H1 (cell line): ENCODE measurements at regions not wholly inside any gene's neighbourhood (a gene's known extent, or its start where the extent isn't known, plus 50 kb on each side); places are given as distances from the start of the nearest gene placed in this dataset.

Experiments used
- CTCF ChIA-PET: fragments of 300-600 bp; sonication (Branson Sonifier 250); formaldehyde crosslinking; loops from one replicate; lab custom pipeline; 2021; ENCODE audit not compliant: partially characterized antibody; lab: Charles Lee
- POLR2A ChIA-PET: fragments of 300-600 bp; sonication (Branson Sonifier 250); formaldehyde crosslinking; loops from one replicate; lab custom pipeline; 2021; ENCODE audit warnings: inconsistent platforms; ENCODE audit not compliant: partially characterized antibody; lab: Charles Lee
- DNase-seq, 2 experiments: peaks; one replicate each; pipeline versions ENCODE4 v3.0.0 to v3.0.0-alpha.2; 2010 to 2022; ENCODE audit warnings: low spot score in 2 of 2, low read depth in 1 of 2, mixed read lengths in 1 of 2
- FAIRE-seq: peaks from 2 replicates; lab custom pipeline; 2011; peaks lifted over from hg19 to GRCh38; lab: Jason Lieb, UNC
- H2AFZ ChIP-seq: 2 replicates; pipeline ENCODE4 v1.8.1; 2012; ENCODE audit warnings: low read length, inconsistent platforms
- H2AK5ac ChIP-seq: 2 replicates; pipeline ENCODE4 v1.6.1; 2013; ENCODE audit warnings: low read depth, low read length
- H2BK120ac ChIP-seq: replicated peaks from 2 replicates; pipeline ENCODE3; 2013; ENCODE audit warnings: low read depth, low read length, inconsistent platforms
- H2BK12ac ChIP-seq: 2 replicates; pipeline ENCODE4 v1.6.1; 2013; ENCODE audit warnings: low read depth, low read length
- H2BK15ac ChIP-seq: 2 replicates; pipeline ENCODE4 v1.6.1; 2013; ENCODE audit warnings: low read length
- H2BK20ac ChIP-seq: 2 replicates; pipeline ENCODE4 v1.6.1; 2013; ENCODE audit warnings: low read length
- H2BK5ac ChIP-seq: 2 replicates; pipeline ENCODE4 v1.6.1; 2013; ENCODE audit warnings: low read depth, low read length
- H3K14ac ChIP-seq: 2 replicates; pipeline ENCODE4 v1.6.1; 2013; ENCODE audit warnings: inconsistent platforms; ENCODE audit not compliant: insufficient read length
- H3K18ac ChIP-seq: 2 replicates; pipeline ENCODE4 v1.6.1; 2013; ENCODE audit warnings: low read length; ENCODE audit errors: extremely low read depth
- H3K23ac ChIP-seq: 2 replicates; pipeline ENCODE4 v1.6.1; 2013; ENCODE audit warnings: inconsistent platforms; ENCODE audit not compliant: insufficient read length
- H3K23me2 ChIP-seq: 2 replicates; pipeline ENCODE4 v1.6.1; 2013; ENCODE audit warnings: low read depth, low read length
- H3K27ac ChIP-seq: 2 replicates; pipeline ENCODE4 v1.6.1; 2011; ENCODE audit warnings: low read depth, low read length, inconsistent platforms
- H3K27me3 ChIP-seq, 4 experiments: replicated peaks in 1 of 4; 1 replicate in 1 of 4; 2 replicates in 3 of 4; pipeline versions ENCODE4 v1.6.1 to v1.8.1; 2011 to 2013; ENCODE audit warnings: low read length in 3 of 4, mild to moderate bottlenecking in 3 of 4, inconsistent platforms in 2 of 4, mixed read lengths in 2 of 4, moderate library complexity in 1 of 4; ENCODE audit not compliant: control insufficient read depth in 3 of 4, insufficient read depth in 3 of 4; ENCODE audit errors: extremely low read depth in 1 of 4
- H3K36me3 ChIP-seq, 4 experiments: 2 replicates each; pipeline versions ENCODE4 v1.6.1 to v1.8.1; 2011 to 2013; ENCODE audit warnings: mild to moderate bottlenecking in 4 of 4, low read length in 3 of 4, moderate library complexity in 2 of 4, control low read depth in 1 of 4, inconsistent platforms in 1 of 4; ENCODE audit not compliant: insufficient read depth in 4 of 4, control insufficient read depth in 2 of 4
- H3K4ac ChIP-seq: replicated peaks from 2 replicates; pipeline ENCODE3; 2013; ENCODE audit warnings: low read length, low read depth, mixed read lengths, inconsistent platforms; ENCODE audit not compliant: insufficient read length
- H3K4me1 ChIP-seq, 4 experiments: replicated peaks in 1 of 4; 1 replicate in 1 of 4; 2 replicates in 3 of 4; pipeline versions ENCODE4 v1.6.1 to v1.8.1; 2011 to 2013; ENCODE audit warnings: low read length in 3 of 4, inconsistent platforms in 2 of 4, mixed read lengths in 1 of 4; ENCODE audit not compliant: insufficient read depth in 4 of 4, control insufficient read depth in 3 of 4
- H3K4me2 ChIP-seq, 2 experiments: 2 replicates each; pipeline versions ENCODE4 v1.6.1 to v1.8.1; 2011 to 2013; ENCODE audit warnings: low read depth in 2 of 2, low read length in 2 of 2, control low read depth in 1 of 2, inconsistent platforms in 1 of 2, mild to moderate bottlenecking in 1 of 2; ENCODE audit not compliant: insufficient read depth in 1 of 2
- H3K4me3 ChIP-seq, 4 experiments: fragments of 200-600, 300-600 bp in 1 of 4; sonication (generic), shearing (Covaris generic), sonication (Bioruptor Twin) in 1 of 4; 2 replicates each; pipeline versions ENCODE4 v1.5.1 to v1.8.1; 2011 to 2016; ENCODE audit warnings: low read length in 4 of 4, low read depth in 3 of 4, control low read depth in 2 of 4, inconsistent platforms in 2 of 4, mild to moderate bottlenecking in 2 of 4, mixed read lengths in 1 of 4, moderate library complexity in 1 of 4; ENCODE audit not compliant: insufficient read depth in 2 of 4; ENCODE audit errors: extremely low read depth in 1 of 4
- H3K56ac ChIP-seq: replicated peaks from 2 replicates; pipeline ENCODE3; 2013; ENCODE audit warnings: low read depth, mild to moderate bottlenecking, mixed read lengths, low read length, inconsistent platforms; ENCODE audit not compliant: insufficient read length
- H3K79me1 ChIP-seq: 2 replicates; pipeline ENCODE4 v1.6.1; 2013; ENCODE audit warnings: low read depth, low read length, control low read depth
- H3K79me2 ChIP-seq, 2 experiments: 2 replicates each; pipeline versions ENCODE4 v1.6.1 to v1.8.1; 2012 to 2013; ENCODE audit warnings: low read length in 2 of 2, mild to moderate bottlenecking in 2 of 2, inconsistent platforms in 1 of 2; ENCODE audit not compliant: insufficient read depth in 2 of 2, control insufficient read depth in 1 of 2
- H3K9ac ChIP-seq, 4 experiments: replicated peaks in 1 of 4; 1 replicate in 1 of 4; 2 replicates in 3 of 4; pipeline versions ENCODE4 v1.6.1 to v1.8.1; 2011 to 2013; ENCODE audit warnings: low read depth in 3 of 4, low read length in 3 of 4, control low read depth in 2 of 4, mild to moderate bottlenecking in 2 of 4, moderate library complexity in 2 of 4, inconsistent platforms in 1 of 4; ENCODE audit errors: extremely low read depth in 1 of 4
- H3K9me3 ChIP-seq, 2 experiments: 2 replicates each; pipeline versions ENCODE4 v1.6.1 to v1.8.1; 2012 to 2013; ENCODE audit warnings: mild to moderate bottlenecking in 2 of 2, moderate library complexity in 2 of 2, control low read depth in 1 of 2, inconsistent platforms in 1 of 2, low read depth in 1 of 2, low read length in 1 of 2, mixed read lengths in 1 of 2; ENCODE audit not compliant: insufficient read depth in 2 of 2
- H4K20me1 ChIP-seq, 2 experiments: replicated peaks in 1 of 2; 2 replicates each; pipeline versions ENCODE3 to v1.8.1; 2011 to 2013; ENCODE audit warnings: inconsistent platforms in 2 of 2, low read length in 2 of 2, mild to moderate bottlenecking in 1 of 2; ENCODE audit not compliant: insufficient read depth in 2 of 2, control insufficient read depth in 1 of 2
- H4K5ac ChIP-seq: 2 replicates; pipeline ENCODE4 v1.6.1; 2013; ENCODE audit warnings: low read length, low read depth, mixed read lengths, inconsistent platforms; ENCODE audit not compliant: insufficient read length
- H4K8ac ChIP-seq: 2 replicates; pipeline ENCODE4 v1.8.0; 2013; ENCODE audit warnings: mild to moderate bottlenecking, moderate library complexity, low read length, inconsistent platforms; ENCODE audit not compliant: insufficient read depth; ENCODE audit errors: extremely low read depth
- H4K91ac ChIP-seq: replicated peaks from 2 replicates; pipeline ENCODE3; 2013; ENCODE audit warnings: low read length, mixed read lengths, inconsistent platforms; ENCODE audit not compliant: insufficient read length
- BACH1 ChIP-seq: IDR thresholded peaks from 2 replicates; pipeline ENCODE4 v1.6.1; 2012; ENCODE audit warnings: low read length, improper control_type of control experiment
- BCL11A ChIP-seq, 2 experiments: IDR thresholded peaks; one replicate each; pipeline ENCODE4 v1.6.1; 2011; ENCODE audit warnings: low read depth in 2 of 2, low read length in 2 of 2, mild to moderate bottlenecking in 2 of 2
- CEBPB ChIP-seq: IDR thresholded peaks from 2 replicates; pipeline ENCODE4 v1.6.1; 2012; ENCODE audit warnings: low read depth, low read length
- JUND ChIP-seq: IDR thresholded peaks from 2 replicates; pipeline ENCODE4 v1.6.1; 2011; ENCODE audit warnings: mild to moderate bottlenecking, improper control_type of control experiment, low read length
- MAFK ChIP-seq: IDR thresholded peaks from 2 replicates; pipeline ENCODE4 v1.6.1; 2012; ENCODE audit warnings: low read depth, mild to moderate bottlenecking, improper control_type of control experiment, low read length
- RNF2 ChIP-seq: fragments of 200-900, 300-1000 bp; sonication (generic); IDR thresholded peaks from 2 replicates; pipeline ENCODE4 v1.7.1; 2016; ENCODE audit warnings: borderline replicate concordance, low read depth, mild to moderate bottlenecking, antibody characterized with exemption, low read length; ENCODE audit not compliant: poor library complexity, severe bottlenecking; ENCODE audit errors: missing control alignments
- SIRT6 ChIP-seq: IDR thresholded peaks from one replicate; pipeline ENCODE4 v1.7.1; 2012; ENCODE audit warnings: low read length, inconsistent platforms
- SP1 ChIP-seq: IDR thresholded peaks from 2 replicates; pipeline ENCODE4 v1.6.1; 2011; ENCODE audit warnings: low read depth, low read length
- SP2 ChIP-seq: IDR thresholded peaks from 2 replicates; pipeline ENCODE4 v1.6.1; 2012; ENCODE audit warnings: mild to moderate bottlenecking, low read length, inconsistent platforms
- SRF ChIP-seq: IDR thresholded peaks from 2 replicates; pipeline ENCODE4 v1.6.1; 2011; ENCODE audit warnings: mild to moderate bottlenecking, low read depth, low read length, moderate library complexity
- WGBS, 2 experiments: shearing (Covaris generic) in 1 of 2; methylation state at CpG; one replicate each; pipeline versions ENCODE4 v1.1.6 to v1.1.7; 2013 to 2015; ENCODE audit warnings: low lambda C conversion rate in 2 of 2, mixed read lengths in 2 of 2, inconsistent platforms in 1 of 2, low coverage in 1 of 2, missing lambda C conversion rate in 1 of 2; ENCODE audit not compliant: insufficient replicate concordance in 2 of 2, insufficient coverage in 1 of 2, insufficient read length in 1 of 2; ENCODE audit errors: extremely low coverage in 1 of 2, missing lambda C conversion rate in 1 of 2; 5-methylcytosine and 5-hydroxymethylcytosine counted together

DNA sequence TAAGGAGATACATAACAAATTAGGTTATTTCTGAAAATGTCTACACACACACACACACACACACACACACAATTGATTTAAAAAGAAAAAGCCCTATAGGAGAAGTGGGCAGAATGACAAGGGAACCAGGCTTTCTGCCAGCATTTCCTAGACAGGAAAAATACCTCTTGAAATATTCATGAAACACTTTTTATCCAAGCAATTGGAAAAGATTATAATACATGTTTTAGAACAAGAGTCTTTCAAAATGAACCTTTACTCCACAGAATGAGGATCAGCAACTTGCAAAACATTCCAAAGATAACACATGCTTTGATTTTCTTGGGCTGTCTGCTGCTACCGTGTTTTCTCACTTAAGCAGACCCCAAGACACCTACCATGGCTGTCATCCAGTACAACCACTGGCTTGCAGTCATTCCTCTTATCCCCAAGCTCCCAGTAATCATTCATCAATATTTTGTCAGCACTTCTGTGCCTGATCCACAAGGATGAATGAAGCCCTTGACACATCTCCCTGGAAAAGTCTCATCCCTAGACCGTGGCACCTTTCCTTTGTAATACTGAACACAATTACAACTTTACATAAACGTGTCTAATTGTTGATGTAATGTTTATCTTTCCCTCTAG is 717.1 kb upstream of the ZNF608 start:
- 87% methylated on average over 3 of the region's 3 CpGs; no CpG with 5 or more reads in 1 of the 2 experiments for WGBS, 2 experiments
- H3K4me2 ChIP-seq, result no peak overlapping the region
- no peak overlapping the region for H3K56ac ChIP-seq

More for the DNA sequence above, 717.1 kb upstream of the ZNF608 start:
- no peak overlapping the region for H2AK5ac ChIP-seq
- peaks cover 0 to 4% (median 1%) of the 10 kb centered on the region in 4 experiments; a peak in 1 of 7 replicates for H3K4me1 ChIP-seq
- H2BK5ac ChIP-seq, result no peak overlapping the region
- no peak overlapping the region for H3K23ac ChIP-seq
- no peaks in the 10 kb centered on the region for H4K20me1 ChIP-seq
- H2BK12ac ChIP-seq, result no peak overlapping the region
- ChIA-PET POLR2A (no interaction called here), CTCF (no interaction called here)
- no peaks in the 10 kb centered on the region for H3K9me3 ChIP-seq
- no peak overlapping the region; the same call in 1 of the 2 replicates for H2AFZ ChIP-seq
- H3K36me3 ChIP-seq, result no peaks in the 10 kb centered on the region
- no peak overlapping the region for H3K14ac ChIP-seq
- H3K27ac ChIP-seq, result no peak overlapping the region
- H3K79me2 ChIP-seq, result no peaks in the 10 kb centered on the region
- DNase-seq (no peak), FAIRE-seq (no peak)
- no peak overlapping the region for H3K18ac ChIP-seq
- H4K8ac ChIP-seq, result no peak overlapping the region
- no peak overlapping the region for H3K4me3 ChIP-seq
- peak overlapping the region; percentile 47 for H2BK120ac ChIP-seq
- no peak overlapping the region for H3K9ac ChIP-seq
- H3K4ac ChIP-seq, result no peak overlapping the region
- H4K91ac ChIP-seq, result no peak overlapping the region
- TF ChIP-seq SP2 (no peak), BCL11A (IDR thresholded peaks at IDR 0.05; ENCODE audit: low read depth in 2 of 2, low read length in 2 of 2) (no peak), SRF (no peak), CEBPB (no peak), JUND (no peak), BACH1 (no peak), RNF2 (no peak), SP1 (no peak), SIRT6 (no peak), MAFK (no peak)
- H3K79me1 ChIP-seq, result no peaks in the 10 kb centered on the region
- H3K27me3 ChIP-seq, result no peaks in the 10 kb centered on the region
- no peaks in the 10 kb centered on the region for H3K23me2 ChIP-seq
- H4K5ac ChIP-seq, result no peak overlapping the region
- H2BK15ac ChIP-seq, result no peak overlapping the region
- H2BK20ac ChIP-seq, result no peak overlapping the region
